HEK293 (cell line): ENCODE measurements at regions not wholly inside any gene's neighbourhood (a gene's known extent, or its start where the extent isn't known, plus 50 kb on each side); places are given as distances from the start of the nearest gene placed in this dataset.

ENCODE experiments used
- CTCF ChIA-PET: fragments of 350-600 bp; formaldehyde crosslinking; extraction: SDS; loops from one replicate; lab custom pipeline; 2021; ENCODE audit warnings: antibody characterized with exemption; lab: Yijun Ruan, JAX
- POLR2A ChIA-PET: fragments of 300-600 bp; formaldehyde crosslinking; extraction: SDS; loops from one replicate; lab custom pipeline; 2020; ENCODE audit warnings: antibody characterized with exemption, inconsistent platforms; lab: Yijun Ruan, JAX
- H3K27ac ChIP-seq: fragments of 200-500 bp; sonication (Bioruptor generic); 2 replicates; pipeline ENCODE4 v1.5.1; 2014; ENCODE audit warnings: low read depth, low read length, control low read depth, inconsistent platforms; ENCODE audit errors: extremely low read depth
- H3K36me3 ChIP-seq, 2 experiments: fragments of 200-500 bp in 1 of 2; sonication (Bioruptor generic) in 1 of 2; 1 replicate in 1 of 2; 2 replicates in 1 of 2; pipeline ENCODE4 v1.5.1; 2014 to 2017; ENCODE audit warnings: inconsistent platforms in 2 of 2, low read length in 2 of 2; ENCODE audit not compliant: control insufficient read depth in 2 of 2, insufficient read depth in 1 of 2
- H3K4me1 ChIP-seq: fragments of 200-500 bp; sonication (Bioruptor generic); 2 replicates; pipeline ENCODE4 v1.5.1; 2014; ENCODE audit warnings: mild to moderate bottlenecking, low read length, inconsistent platforms; ENCODE audit not compliant: control insufficient read depth, insufficient read depth
- H3K4me3 ChIP-seq: 2 replicates; pipeline ENCODE4 v1.5.1; 2011; ENCODE audit warnings: low read depth, mild to moderate bottlenecking, control low read depth, low read length, moderate library complexity
- H3K9me3 ChIP-seq: fragments of 200-500 bp; sonication (Bioruptor generic); 2 replicates; pipeline ENCODE4 v1.5.1; 2014; ENCODE audit warnings: low read depth, low read length, inconsistent platforms; ENCODE audit not compliant: control insufficient read depth, insufficient read depth
- FEZF1 ChIP-seq: fragments of 450-650 bp; formaldehyde crosslinking; IDR thresholded peaks from 2 replicates; pipeline ENCODE4 v1.5.1; 2016; ENCODE audit warnings: missing biosample characterization, missing genetic modification characterization
- GLI2 ChIP-seq: fragments of 450-650 bp; formaldehyde crosslinking; IDR thresholded peaks from 2 replicates; pipeline ENCODE4; 2017; ENCODE audit warnings: missing biosample characterization, missing genetic modification characterization, low read depth, borderline replicate concordance
- GLIS2 ChIP-seq: fragments of 450-650 bp; formaldehyde crosslinking; IDR thresholded peaks from 2 replicates; pipeline ENCODE4 v1.5.1; 2016; ENCODE audit warnings: missing biosample characterization, missing genetic modification characterization
- MYNN ChIP-seq: fragments of 450-650 bp; formaldehyde crosslinking; IDR thresholded peaks from 2 replicates; pipeline ENCODE4 v1.5.1; 2016; ENCODE audit warnings: missing biosample characterization, missing genetic modification characterization, borderline replicate concordance
- ZEB2 ChIP-seq: fragments of 450-650 bp; formaldehyde crosslinking; IDR thresholded peaks from 2 replicates; pipeline ENCODE4 v1.5.1; 2016; ENCODE audit warnings: missing biosample characterization, missing genetic modification characterization
- ZFP41 ChIP-seq: fragments of 450-650 bp; formaldehyde crosslinking; IDR thresholded peaks from 2 replicates; pipeline ENCODE4 v1.5.1; 2016; ENCODE audit warnings: missing biosample characterization, missing genetic modification characterization, borderline replicate concordance
- ZNF350 ChIP-seq: fragments of 450-650 bp; formaldehyde crosslinking; IDR thresholded peaks from 2 replicates; pipeline ENCODE4 v1.5.0; 2017; ENCODE audit warnings: missing biosample characterization, mild to moderate bottlenecking, missing genetic modification characterization
- ZNF560 ChIP-seq: fragments of 450-650 bp; formaldehyde crosslinking; IDR thresholded peaks from 2 replicates; pipeline ENCODE4 v1.5.1; 2017; ENCODE audit warnings: missing biosample characterization, missing genetic modification characterization, borderline replicate concordance
- ZNF596 ChIP-seq: fragments of 450-650 bp; IDR thresholded peaks from 2 replicates; pipeline ENCODE4 v1.5.0; 2018; ENCODE audit warnings: missing biosample characterization, mild to moderate bottlenecking, missing genetic modification characterization, moderate library complexity
- ZNF701 ChIP-seq: fragments of 450-650 bp; formaldehyde crosslinking; IDR thresholded peaks from 2 replicates; pipeline ENCODE4 v1.5.1; 2016; ENCODE audit warnings: missing biosample characterization, missing genetic modification characterization
- ZXDB ChIP-seq: fragments of 450-650 bp; formaldehyde crosslinking; IDR thresholded peaks from 2 replicates; pipeline ENCODE4 v1.5.1; 2016; ENCODE audit warnings: missing biosample characterization, missing genetic modification characterization
- TF ChIP-seq, protein P1 (sequence below): fragments of 450-650 bp; IDR thresholded peaks from 2 replicates; pipeline ENCODE4 v1.5.1; 2018; ENCODE audit warnings: missing biosample characterization, missing genetic modification characterization
- TF ChIP-seq, protein P2 (sequence below): fragments of 450-650 bp; formaldehyde crosslinking; IDR thresholded peaks from 2 replicates; pipeline ENCODE4 v1.5.1; 2016; ENCODE audit warnings: missing biosample characterization, missing genetic modification characterization, borderline replicate concordance
- TF ChIP-seq, protein P3 (sequence below): fragments of 450-650 bp; formaldehyde crosslinking; IDR thresholded peaks from 2 replicates; pipeline ENCODE4 v1.5.1; 2016; ENCODE audit warnings: missing biosample characterization, missing genetic modification characterization, borderline replicate concordance
- TF ChIP-seq, protein P4 (sequence below): fragments of 450-650 bp; formaldehyde crosslinking; IDR thresholded peaks from 2 replicates; pipeline ENCODE4 v1.5.1; 2017; ENCODE audit warnings: missing biosample characterization, missing genetic modification characterization

DNA sequence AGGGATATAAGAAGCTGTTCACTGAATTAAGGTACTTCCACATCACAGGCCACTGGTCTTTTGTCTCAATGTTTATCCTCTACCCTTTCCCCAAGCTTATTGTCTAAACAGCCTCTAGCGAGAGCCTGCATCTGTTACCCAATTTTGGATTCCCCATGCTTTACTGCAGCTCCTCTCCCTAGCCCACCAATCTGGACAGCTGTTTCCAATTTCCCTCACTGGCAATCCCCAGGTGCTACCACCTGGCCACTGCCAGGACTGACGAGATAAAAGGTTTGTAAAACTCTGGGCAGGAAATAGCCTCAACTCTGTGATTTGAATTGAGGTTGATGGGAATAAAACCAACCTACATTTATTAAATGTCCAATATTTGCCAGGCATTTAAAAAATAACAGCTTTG is 58.0 kb upstream of the TEX9 start:
- Histone ChIP-seq H3K9me3 (no peaks in the 10 kb centered on the region), H3K36me3 (no peaks in the 10 kb centered on the region), H3K4me1 (no peaks in the 10 kb centered on the region), H3K27ac (no peak overlapping the region), H3K4me3 (no peak overlapping the region)
- POLR2A ChIA-PET = no interaction called here
- CTCF ChIA-PET = interaction anchor here (1.2 kb wide), 1 partner anchor 121 kb away, joined by 3 read pairs; no protein-coding TSS in a partner anchor
- TF ChIP-seq ZXDB (tag by site-specific recombination) (no peak), ZFP41 (tag by site-specific recombination) (no peak), ZEB2 (tag by site-specific recombination) (no peak), MYNN (tag by site-specific recombination) (no peak), GLIS2 (tag by site-specific recombination) (no peak), ZNF350 (tag by site-specific recombination) (no peak), FEZF1 (tag by site-specific recombination) (no peak), ZNF596 (tag by site-specific recombination) (no peak), GLI2 (tag by site-specific recombination) (no peak), ZNF560 (tag by site-specific recombination) (no peak), ZNF701 (tag by site-specific recombination) (no peak)
- TF ChIP-seq, protein P1, sequence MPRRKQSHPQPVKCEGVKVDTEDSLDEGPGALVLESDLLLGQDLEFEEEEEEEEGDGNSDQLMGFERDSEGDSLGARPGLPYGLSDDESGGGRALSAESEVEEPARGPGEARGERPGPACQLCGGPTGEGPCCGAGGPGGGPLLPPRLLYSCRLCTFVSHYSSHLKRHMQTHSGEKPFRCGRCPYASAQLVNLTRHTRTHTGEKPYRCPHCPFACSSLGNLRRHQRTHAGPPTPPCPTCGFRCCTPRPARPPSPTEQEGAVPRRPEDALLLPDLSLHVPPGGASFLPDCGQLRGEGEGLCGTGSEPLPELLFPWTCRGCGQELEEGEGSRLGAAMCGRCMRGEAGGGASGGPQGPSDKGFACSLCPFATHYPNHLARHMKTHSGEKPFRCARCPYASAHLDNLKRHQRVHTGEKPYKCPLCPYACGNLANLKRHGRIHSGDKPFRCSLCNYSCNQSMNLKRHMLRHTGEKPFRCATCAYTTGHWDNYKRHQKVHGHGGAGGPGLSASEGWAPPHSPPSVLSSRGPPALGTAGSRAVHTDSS (tag by site-specific recombination) = no peak
- TF ChIP-seq, protein P2, sequence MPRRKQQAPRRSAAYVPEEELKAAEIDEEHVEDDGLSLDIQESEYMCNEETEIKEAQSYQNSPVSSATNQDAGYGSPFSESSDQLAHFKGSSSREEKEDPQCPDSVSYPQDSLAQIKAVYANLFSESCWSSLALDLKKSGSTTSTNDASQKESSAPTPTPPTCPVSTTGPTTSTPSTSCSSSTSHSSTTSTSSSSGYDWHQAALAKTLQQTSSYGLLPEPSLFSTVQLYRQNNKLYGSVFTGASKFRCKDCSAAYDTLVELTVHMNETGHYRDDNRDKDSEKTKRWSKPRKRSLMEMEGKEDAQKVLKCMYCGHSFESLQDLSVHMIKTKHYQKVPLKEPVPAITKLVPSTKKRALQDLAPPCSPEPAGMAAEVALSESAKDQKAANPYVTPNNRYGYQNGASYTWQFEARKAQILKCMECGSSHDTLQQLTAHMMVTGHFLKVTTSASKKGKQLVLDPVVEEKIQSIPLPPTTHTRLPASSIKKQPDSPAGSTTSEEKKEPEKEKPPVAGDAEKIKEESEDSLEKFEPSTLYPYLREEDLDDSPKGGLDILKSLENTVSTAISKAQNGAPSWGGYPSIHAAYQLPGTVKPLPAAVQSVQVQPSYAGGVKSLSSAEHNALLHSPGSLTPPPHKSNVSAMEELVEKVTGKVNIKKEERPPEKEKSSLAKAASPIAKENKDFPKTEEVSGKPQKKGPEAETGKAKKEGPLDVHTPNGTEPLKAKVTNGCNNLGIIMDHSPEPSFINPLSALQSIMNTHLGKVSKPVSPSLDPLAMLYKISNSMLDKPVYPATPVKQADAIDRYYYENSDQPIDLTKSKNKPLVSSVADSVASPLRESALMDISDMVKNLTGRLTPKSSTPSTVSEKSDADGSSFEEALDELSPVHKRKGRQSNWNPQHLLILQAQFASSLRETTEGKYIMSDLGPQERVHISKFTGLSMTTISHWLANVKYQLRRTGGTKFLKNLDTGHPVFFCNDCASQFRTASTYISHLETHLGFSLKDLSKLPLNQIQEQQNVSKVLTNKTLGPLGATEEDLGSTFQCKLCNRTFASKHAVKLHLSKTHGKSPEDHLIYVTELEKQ = no peak
- TF ChIP-seq, protein P3, sequence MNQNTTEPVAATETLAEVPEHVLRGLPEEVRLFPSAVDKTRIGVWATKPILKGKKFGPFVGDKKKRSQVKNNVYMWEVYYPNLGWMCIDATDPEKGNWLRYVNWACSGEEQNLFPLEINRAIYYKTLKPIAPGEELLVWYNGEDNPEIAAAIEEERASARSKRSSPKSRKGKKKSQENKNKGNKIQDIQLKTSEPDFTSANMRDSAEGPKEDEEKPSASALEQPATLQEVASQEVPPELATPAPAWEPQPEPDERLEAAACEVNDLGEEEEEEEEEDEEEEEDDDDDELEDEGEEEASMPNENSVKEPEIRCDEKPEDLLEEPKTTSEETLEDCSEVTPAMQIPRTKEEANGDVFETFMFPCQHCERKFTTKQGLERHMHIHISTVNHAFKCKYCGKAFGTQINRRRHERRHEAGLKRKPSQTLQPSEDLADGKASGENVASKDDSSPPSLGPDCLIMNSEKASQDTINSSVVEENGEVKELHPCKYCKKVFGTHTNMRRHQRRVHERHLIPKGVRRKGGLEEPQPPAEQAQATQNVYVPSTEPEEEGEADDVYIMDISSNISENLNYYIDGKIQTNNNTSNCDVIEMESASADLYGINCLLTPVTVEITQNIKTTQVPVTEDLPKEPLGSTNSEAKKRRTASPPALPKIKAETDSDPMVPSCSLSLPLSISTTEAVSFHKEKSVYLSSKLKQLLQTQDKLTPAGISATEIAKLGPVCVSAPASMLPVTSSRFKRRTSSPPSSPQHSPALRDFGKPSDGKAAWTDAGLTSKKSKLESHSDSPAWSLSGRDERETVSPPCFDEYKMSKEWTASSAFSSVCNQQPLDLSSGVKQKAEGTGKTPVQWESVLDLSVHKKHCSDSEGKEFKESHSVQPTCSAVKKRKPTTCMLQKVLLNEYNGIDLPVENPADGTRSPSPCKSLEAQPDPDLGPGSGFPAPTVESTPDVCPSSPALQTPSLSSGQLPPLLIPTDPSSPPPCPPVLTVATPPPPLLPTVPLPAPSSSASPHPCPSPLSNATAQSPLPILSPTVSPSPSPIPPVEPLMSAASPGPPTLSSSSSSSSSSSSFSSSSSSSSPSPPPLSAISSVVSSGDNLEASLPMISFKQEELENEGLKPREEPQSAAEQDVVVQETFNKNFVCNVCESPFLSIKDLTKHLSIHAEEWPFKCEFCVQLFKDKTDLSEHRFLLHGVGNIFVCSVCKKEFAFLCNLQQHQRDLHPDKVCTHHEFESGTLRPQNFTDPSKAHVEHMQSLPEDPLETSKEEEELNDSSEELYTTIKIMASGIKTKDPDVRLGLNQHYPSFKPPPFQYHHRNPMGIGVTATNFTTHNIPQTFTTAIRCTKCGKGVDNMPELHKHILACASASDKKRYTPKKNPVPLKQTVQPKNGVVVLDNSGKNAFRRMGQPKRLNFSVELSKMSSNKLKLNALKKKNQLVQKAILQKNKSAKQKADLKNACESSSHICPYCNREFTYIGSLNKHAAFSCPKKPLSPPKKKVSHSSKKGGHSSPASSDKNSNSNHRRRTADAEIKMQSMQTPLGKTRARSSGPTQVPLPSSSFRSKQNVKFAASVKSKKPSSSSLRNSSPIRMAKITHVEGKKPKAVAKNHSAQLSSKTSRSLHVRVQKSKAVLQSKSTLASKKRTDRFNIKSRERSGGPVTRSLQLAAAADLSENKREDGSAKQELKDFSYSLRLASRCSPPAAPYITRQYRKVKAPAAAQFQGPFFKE (tag by site-specific recombination) = no peak
- TF ChIP-seq, protein P4, sequence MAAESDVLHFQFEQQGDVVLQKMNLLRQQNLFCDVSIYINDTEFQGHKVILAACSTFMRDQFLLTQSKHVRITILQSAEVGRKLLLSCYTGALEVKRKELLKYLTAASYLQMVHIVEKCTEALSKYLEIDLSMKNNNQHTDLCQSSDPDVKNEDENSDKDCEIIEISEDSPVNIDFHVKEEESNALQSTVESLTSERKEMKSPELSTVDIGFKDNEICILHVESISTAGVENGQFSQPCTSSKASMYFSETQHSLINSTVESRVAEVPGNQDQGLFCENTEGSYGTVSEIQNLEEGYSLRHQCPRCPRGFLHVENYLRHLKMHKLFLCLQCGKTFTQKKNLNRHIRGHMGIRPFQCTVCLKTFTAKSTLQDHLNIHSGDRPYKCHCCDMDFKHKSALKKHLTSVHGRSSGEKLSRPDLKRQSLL (tag by site-specific recombination) = no peak
